Cardiac septum (tissue), 1 donor: ENCODE measurements at regions not wholly inside any gene's neighbourhood (a gene's known extent, or its start where the extent isn't known, plus 50 kb on each side); places are given as distances from the start of the nearest gene placed in this dataset.
A peak's percentile ranks its signal among the peaks of the same experiment; 100 is the strongest.

Experiments used
- DNase-seq: peaks from one replicate; pipeline ENCODE4 v3.0.0-alpha.2; 2020; ENCODE audit warnings: low spot score
- intact Hi-C: fragments of 100-400 bp; cut with DNase I; formaldehyde crosslinking; loops from one replicate; pipeline ENCODE4 v1.14.0; 2022
- donor health status: DM: no; HTN: no; CAD: no.

DNA sequence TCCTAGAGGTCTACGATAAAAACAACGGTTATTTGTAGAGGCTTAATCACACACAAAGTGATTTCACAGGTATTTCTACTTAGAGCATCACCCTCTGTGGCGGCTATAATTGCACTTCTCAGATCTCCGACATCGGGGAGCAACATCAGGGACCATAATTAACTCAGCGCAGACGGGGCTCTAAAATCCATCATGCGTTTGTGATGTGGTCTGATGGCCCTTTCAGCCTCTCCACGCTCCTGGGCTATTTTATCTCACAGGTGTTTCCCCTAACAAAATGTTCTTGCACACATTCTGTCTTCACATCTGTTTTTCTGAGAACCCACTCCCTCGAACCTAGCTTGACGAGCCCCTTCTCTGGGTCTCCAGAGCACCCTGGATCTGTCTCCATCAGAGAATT lies 146.3 kb upstream of the DUSP10 start:
- no peak for DNase-seq
- intact Hi-C loops = no loop called here

DNA sequence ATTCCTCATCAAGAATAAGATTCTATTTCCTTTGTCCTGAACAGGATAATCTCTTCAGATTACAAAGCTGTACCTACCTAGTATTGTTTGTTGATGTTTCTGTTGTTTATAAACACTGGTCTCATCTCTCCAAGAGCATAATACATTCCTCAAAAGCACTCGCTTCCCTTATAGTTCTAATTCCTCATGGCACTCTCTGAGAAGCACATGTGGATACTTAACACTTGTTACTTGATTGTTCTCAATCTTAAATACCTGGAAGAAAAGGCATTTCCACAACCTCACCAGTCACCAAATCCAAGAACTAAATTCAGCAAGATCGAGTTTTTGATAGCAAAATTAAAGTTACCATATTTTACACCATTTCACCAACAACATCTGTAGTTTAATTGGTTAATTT lies 145.9 kb upstream of the DUSP10 start:
- intact Hi-C loops = no loop called here
- DNase-seq = no peak

DNA sequence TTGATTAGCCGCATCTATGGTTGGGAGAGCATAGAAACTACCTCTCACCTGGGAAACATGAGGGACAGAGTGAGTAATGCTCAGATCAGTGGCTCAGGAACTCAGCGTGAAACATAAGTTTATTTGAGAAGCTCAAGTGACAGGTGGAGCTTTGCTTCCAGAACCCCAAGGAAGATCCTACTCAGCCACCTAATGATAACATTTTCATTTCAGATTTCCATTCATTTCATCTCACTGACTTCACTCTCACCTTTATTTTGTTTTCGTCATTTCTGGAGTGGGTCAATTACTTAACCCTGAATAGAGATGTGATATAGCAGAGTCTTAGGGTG lies 145.5 kb upstream of the DUSP10 start:
- intact Hi-C loops = no loop called here

DNA sequence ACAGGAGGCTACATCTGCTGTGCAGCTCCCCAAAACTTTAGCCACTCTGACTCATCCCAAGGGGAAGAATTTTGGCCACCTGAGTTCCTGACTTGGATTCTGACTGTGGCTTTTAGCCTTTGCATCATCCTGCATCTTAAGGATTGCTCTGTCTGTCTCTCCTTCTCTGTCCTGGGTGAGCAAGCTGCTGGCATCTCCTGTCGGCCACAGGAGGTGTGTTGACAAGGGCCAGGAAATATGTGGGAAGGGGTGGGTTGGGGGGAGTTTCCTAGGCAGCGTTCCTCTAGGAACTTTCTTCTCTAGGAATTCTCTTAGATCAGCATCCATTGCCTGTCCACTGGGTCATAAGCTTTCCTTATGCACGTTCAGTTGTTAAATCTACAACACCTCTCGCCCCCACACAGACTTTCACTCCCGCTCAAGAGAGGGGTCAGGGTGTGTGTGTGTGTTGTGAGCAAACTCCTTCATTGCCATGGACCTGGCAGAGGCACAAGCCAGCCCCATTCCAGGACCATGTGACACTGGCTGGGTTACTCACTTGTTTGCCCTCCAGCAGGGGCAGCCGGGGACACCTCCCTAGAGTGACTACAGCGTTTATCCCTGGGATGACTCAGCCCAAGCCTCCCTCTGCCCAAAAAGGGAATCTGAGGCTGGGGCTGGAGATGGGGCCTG lies 145.0 kb upstream of the DUSP10 start:
- intact Hi-C loops = no loop called here
- peak; percentile 78 for DNase-seq

More for the DNA sequence above, 145.5 kb upstream of the DUSP10 start:
- DNase-seq = no peak

DNA sequence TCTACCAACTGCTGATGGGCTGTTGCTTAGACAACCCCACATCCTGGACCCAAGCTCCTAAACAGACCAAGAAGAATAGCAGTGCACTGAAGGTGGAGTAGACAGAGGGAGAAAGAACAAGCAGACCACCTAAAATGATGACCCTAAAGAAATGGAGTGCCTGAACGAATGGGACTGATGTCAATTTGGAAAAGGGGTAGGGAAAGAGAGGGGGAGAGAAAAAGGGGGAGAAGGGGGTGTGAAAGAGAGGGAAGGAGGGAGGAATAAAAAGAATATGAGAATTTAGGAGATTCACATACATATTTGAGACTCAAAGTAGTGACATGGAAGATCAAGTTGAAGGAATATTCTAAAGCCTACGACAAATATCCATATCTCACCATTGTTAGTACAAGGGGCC lies 144.4 kb upstream of the DUSP10 start:
- intact Hi-C loops = no loop called here
- no peak for DNase-seq

DNA sequence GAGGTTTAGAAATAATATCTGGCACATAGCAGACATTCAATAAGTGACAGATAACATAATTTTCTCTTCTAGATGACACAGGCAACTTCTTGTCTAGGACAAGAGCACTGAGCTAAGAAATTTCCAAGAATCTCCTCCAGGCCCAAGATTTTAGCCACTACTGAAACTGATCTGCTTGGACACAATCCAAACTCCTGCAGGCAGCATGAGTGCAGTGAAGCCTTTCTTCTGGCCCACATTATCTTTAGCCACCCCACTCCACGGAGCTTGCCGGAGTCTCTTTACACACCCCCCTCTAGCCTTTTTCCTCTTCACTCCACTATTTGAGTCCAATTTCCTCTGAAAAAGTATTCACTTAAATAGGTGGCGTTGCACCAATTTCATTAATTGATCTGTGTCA lies 142.9 kb upstream of the DUSP10 start:
- no peak for DNase-seq
- intact Hi-C loops = no loop called here

DNA sequence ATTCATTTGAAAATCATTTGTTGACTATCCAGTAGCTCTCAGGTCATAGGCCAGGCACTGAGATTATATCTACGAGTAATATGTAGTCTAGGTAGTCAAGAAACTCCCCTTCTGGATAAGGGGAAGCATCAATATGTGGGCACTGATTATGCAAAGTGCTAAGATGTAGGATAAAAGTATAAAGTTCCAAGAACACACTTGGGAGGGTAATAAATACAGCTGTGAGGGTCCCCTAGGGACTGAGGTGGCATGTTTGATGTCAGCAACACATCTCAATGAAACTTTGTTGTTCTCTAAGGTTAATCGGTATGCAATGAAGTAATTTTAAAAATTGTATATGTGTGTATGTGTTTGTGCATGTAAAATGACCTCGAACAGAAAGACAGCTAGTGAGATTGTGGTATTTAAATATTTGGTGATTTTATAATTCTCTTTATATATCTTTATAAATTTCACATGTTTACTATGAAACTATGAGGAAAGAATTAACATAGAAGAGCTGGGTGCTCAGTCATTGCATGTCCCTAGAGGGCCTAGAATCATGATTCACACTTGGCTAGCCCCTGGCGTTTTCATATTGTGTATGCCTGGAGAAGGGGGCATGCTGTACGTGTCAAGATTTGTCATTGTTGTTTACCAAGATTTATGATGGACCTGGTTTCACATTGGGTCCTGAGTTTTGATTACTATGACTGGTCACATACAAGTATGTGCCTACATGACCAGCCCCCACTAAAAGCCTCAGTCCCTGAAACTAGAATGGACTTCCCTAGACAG lies 140.1 kb upstream of the DUSP10 start:
- intact Hi-C loops = no loop called here
- no peak for DNase-seq

DNA sequence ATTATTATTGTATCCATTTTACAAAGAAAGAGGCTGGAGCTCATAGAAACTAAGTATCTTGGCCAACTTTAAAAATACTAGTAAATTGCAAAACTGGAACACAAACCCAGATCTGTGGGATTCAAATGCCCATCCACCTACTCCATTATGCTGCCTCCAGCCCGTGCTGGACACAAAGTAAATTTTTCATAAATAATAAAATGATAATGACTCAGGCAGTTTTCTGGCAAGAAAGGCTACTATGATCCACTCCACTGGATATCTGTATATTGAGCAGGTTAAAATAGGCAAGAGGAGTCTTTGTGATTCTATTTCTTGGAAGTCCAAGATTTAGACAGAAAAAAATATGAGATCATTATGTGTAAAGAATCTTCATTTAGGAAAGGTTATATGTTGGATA lies 138.3 kb upstream of the DUSP10 start:
- no peak for DNase-seq
- intact Hi-C loops = no loop called here

DNA sequence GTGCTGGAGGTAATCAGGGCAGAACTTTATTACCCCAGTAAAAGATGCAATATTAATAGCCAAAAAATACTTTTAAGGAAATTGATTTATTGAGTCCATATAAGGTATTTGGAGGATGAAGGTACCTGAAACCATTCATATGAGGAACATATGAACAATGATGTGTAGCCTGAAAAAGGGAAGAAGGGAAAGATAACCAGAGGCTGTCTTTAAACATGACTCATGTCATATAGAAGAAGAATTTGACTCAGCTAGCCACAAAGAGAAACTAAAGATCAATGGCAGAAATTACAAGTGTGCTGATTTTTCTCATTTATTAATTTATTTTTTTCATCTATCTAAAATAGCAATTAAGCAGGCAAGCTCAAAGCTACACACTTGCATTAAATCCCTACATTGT lies 136.2 kb upstream of the DUSP10 start:
- intact Hi-C loops = no loop called here
- DNase-seq = no peak

DNA sequence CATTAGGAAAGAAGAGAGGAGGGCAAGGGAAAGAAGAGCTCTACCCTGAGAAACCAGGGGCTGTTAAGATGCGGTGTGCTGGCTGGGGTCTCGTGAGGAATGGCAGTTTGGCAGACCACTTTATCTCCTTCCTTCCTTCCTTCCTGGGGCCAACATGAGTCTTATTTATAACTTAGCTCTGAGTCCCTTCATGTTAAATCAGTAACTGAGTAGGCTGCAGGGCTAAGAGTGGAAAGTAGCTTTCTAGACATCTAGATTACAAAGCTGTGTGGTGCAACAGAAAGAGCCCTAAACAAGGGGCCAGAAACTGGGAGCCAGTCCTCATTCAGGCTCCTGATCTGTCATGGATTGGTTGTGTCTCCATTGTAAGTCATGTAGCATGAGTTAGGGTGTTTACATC lies 135.4 kb upstream of the DUSP10 start:
- no peak for DNase-seq
- intact Hi-C loops = no loop called here

DNA sequence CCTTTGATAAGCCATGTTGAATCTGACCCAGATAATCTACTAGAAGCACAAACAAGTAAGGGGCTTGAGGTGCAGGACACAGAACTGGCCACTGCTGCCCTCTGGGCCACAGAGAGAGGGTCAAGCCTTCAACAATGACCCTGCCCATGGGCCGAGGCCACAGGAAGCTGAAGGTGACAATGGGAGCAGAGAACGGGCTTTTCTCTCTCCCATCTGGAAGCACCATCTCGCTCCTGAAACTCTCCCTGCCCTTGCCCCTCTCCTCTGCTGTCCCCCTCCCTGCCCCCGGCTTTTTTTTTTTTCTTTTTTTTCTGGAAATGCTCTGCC lies 133.1 kb upstream of the DUSP10 start:
- DNase-seq = no peak
- intact Hi-C loops = no loop called here

DNA sequence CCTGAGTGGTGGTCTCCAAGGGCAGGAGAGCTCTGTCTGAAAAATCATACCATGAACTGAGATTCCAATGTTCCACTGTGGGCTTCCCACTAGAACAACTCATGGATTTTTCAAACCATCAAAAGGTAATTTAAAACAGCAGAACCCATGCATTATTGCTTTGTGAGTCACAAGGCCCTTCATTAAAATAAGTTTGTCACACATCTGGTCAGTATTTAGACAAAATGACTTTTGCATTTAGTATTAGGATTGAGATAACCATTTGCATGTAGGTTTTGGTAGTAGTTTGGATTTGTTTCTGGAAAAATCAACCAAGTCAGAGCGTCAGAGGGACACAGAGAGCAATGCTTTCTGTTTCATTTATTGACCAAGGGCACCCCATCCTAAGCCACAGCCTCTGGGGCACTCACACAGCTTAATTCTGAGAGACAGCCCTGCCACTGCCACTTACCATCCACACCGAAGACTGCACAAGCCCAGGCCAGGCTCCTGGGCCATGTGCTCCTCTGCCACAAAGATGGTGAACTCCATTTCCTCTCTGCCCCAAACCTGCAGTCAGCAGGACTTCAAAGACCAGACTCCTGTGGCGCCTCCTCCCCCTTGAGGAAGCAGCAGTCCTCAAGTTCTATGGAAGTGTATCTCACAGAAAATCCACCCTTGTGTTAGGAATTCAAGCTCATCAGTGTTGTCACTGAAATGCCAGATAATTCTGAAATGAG lies 132.6 kb upstream of the DUSP10 start:
- no peak for DNase-seq
- intact Hi-C loops = no loop called here

DNA sequence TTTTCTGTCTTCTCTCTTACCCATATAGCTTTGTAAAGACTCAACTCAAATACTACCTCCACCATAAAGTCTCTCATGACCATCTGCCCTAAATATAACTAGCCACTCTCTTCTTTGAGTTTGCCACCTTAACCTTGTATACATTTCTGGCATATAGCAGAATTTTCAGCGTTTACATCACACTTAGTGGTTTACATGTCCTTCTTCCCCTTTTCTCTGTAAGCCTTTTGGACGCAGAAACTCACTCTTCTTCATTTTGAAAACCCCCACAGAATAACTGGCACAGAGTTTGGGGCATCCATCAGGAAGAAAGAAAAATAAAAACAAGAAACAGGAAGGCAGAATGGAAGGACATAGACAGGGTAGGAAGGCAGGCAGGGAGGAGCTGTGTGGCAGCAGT lies 131.8 kb upstream of the DUSP10 start:
- no peak for DNase-seq
- intact Hi-C loops = no loop called here

DNA sequence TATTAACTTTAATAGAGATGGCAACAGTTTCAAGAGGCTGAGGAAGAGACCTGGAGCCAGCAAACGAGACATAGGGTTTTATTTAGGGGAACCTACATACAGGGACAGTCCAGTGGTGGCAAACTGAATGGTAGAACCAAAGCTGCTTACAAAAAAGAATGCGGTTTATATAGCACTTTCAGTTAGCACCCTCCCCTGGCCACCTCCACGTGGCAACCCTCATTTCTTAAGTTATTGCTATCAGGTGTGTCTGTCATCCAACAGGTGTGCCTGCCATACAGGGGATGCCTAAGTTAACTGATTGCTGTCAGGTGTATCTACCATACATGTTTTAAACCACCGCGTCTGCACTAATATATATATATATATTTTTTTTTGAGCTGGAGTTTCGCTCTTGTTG lies 129.2 kb upstream of the DUSP10 start:
- intact Hi-C loops = no loop called here

DNA sequence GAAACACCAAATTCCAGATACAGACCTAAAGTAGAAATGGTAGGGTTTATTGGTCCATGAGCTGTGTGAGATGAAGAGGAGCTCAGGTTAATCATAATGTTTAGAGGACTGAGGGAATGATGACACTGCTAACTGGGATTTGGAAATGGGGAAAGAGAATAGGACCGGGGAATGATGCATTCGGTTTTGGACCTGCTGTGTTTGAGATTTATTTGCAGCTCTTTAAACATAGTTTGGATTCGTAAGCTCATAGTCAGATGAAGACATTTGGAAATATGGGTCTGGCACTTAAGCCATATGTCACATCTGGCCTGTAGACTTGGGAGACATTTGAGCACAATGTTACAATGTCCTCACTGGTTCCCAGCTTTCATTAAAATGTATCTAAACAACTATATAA lies 127.9 kb upstream of the DUSP10 start:
- intact Hi-C loops = no loop called here
- DNase-seq = no peak

More for the DNA sequence above, 129.2 kb upstream of the DUSP10 start:
- no peak for DNase-seq

DNA sequence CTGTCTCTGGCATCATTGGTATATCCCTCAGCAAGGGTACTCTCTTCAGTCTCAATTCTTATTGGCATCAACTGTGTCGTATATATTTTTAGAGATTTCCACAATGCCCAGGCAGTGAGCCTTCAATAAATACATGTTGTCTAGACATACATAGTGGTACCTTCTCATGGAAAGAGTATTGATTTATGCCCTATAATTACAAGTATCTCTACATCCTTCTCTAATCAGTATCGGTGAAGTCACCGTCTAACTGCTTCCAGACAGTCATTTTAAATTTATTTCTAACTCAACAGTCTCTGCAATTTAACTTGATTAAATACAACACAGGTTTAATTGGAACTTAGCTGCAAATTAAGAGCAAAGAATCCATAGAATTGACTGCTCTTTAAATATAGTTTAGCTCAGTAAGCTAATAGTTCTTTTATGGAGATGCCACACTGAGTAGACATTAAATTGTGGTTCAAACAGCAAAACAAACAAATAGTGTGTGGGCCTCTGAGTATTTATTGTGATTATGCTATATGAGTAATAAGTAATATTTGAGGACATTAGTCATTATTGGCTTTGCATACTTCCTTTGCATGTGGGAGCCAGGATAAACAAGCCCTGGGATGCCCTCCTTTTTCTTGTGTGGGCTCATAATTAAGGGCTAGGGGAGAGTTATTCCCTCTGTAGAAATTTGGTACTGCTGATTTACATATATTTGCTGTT lies 126.9 kb upstream of the DUSP10 start:
- DNase-seq = no peak
- intact Hi-C loops = no loop called here

DNA sequence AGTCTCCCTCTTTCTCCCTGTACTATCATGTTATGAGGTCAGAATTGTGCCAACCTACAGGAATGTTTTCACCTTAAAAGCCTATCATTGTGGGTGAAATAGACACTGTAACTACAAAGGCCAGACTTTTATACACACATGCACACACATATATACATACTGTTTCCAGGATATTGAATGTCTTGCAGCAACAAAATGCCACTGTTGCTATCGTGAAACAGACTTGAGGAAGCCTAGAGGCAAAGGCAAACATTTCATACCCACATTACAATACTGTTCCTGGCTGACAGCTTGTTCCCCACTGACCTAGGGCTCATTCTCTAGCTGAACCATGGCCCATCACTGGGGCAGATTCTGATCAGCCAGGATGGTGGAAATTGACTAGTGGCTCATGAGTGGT lies 125.1 kb upstream of the DUSP10 start:
- intact Hi-C loops = no loop called here
- DNase-seq = no peak

DNA sequence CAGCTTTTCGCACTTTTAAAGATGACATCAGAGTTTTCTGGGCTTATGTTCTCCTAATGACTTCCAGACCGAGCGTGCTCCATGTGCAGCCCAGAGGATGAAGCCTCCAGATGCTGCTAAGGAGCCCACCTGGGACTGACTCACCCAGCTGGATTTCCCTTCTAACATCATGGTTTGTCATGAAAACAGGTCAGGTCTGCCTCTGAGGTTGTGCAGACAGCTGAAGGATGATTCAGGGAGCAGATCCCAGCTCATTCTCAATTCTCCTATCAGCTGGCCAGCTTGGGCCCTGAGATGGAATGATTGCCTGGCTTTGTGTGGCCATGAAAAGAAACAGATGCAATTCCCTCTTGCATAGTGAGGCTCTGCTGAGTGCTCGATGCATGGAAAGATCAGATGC lies 123.9 kb upstream of the DUSP10 start:
- no peak for DNase-seq
- intact Hi-C loops = no loop called here

DNA sequence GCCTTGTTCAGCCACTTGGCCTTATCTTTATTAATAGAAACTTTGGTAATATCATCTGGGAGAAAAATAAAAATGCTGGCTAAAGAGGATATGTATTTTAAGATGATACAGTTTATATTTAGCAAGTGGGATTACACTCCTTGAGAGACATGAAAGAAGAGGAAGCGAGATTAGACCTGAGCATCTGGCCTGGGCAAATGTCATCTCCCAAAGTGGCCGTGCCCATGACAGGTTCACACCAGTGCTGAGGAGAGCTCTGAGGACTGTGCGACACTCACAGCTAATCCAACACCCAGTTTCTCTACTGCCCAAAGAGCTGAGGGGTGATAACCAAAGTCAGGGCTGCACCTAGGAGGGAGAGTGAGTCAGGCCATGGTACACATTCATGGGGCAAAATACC lies 121.7 kb upstream of the DUSP10 start:
- no peak for DNase-seq
- intact Hi-C loops = no loop called here

DNA sequence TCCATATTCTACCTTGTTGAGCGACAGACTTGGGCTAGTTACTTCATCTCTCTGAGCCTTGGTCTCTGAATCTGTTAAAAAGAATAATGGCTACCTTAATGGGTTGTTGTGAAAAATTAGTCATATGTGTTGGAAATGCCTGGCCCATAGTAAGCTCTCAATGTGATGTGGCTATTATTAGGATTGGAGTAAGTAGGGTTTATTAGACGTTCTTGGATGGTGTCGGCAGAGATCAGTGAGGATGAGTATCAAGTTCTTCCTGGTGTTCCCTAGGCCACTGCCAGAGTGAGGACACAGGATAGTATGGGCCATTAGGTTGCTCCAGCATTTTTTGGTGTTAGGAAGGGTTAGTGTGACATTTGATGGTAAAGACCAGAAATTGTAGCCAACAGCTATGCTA lies 121.1 kb upstream of the DUSP10 start:
- intact Hi-C loops = no loop called here
- DNase-seq = no peak
